Endothelial cell of umbilical vein (primary cell): ENCODE measurements at regions not wholly inside any gene's neighbourhood (a gene's known extent, or its start where the extent isn't known, plus 50 kb on each side); places are given as distances from the start of the nearest gene placed in this dataset.

Source experiments
- BruUV-seq: library from RNA; stranded (reverse); fragments of 400-500 nt; replicated peaks from 2 replicates; lab custom pipeline; 2021; lab: Mats Ljungman, UMichigan
- CTCF ChIA-PET: fragments of 300-600, 350-600 bp; sonication (Branson Sonifier 250); formaldehyde crosslinking; loops from one replicate; lab custom pipeline; 2021; ENCODE audit warnings: antibody characterized with exemption, inconsistent platforms; lab: Charles Lee
- POLR2A ChIA-PET: fragments of 300-600, 350-600 bp; sonication (Branson Sonifier 250); formaldehyde crosslinking; loops from one replicate; lab custom pipeline; 2021; ENCODE audit warnings: antibody characterized with exemption, inconsistent platforms; lab: Charles Lee
- DNase-seq: peaks from one replicate; pipeline ENCODE4 v3.0.0-alpha.2; 2011; ENCODE audit warnings: low read depth, low spot score
- FAIRE-seq: peaks from 2 replicates; lab custom pipeline; 2011; peaks lifted over from hg19 to GRCh38; lab: Jason Lieb, UNC
- H2AFZ ChIP-seq: 2 replicates; pipeline ENCODE4 v1.6.0; 2012; ENCODE audit warnings: low read depth, low read length, control low read depth, inconsistent platforms
- H3K27ac ChIP-seq: 2 replicates; pipeline ENCODE4 v1.5.1; 2011; ENCODE audit warnings: low read depth, mild to moderate bottlenecking, control low read depth, low read length, moderate library complexity; ENCODE audit not compliant: insufficient read depth
- H3K27me3 ChIP-seq, 2 experiments: 2 replicates each; pipeline versions ENCODE4 v1.6.0 to v1.6.1; 2011; ENCODE audit warnings: low read length in 2 of 2, mixed read lengths in 1 of 2; ENCODE audit not compliant: control insufficient read depth in 2 of 2, insufficient read depth in 2 of 2
- H3K36me3 ChIP-seq, 2 experiments: 2 replicates in 1 of 2; 3 replicates in 1 of 2; pipeline ENCODE4 v1.5.1; 2011; ENCODE audit warnings: low read length in 2 of 2, mild to moderate bottlenecking in 1 of 2, moderate library complexity in 1 of 2; ENCODE audit not compliant: control insufficient read depth in 2 of 2, insufficient read depth in 2 of 2; ENCODE audit errors: extremely low read depth in 1 of 2
- H3K4me1 ChIP-seq: 3 replicates; pipeline ENCODE4 v1.5.1; 2011; ENCODE audit warnings: mild to moderate bottlenecking, low read length; ENCODE audit not compliant: control insufficient read depth, insufficient read depth; ENCODE audit errors: extremely low read depth
- H3K4me2 ChIP-seq: 2 replicates; pipeline ENCODE4 v1.6.1; 2011; ENCODE audit warnings: low read length, control low read depth, mixed read lengths; ENCODE audit not compliant: insufficient read depth
- H3K4me3 ChIP-seq, 3 experiments: fragments of 200-600 bp in 1 of 3; sonication (generic), shearing (Covaris generic) in 1 of 3; replicated peaks in 1 of 3; 2 replicates each; pipeline ENCODE4 v1.5.1; 2011 to 2016; ENCODE audit warnings: control low read depth in 3 of 3, low read length in 3 of 3, mild to moderate bottlenecking in 2 of 3, inconsistent platforms in 1 of 3, low read depth in 1 of 3, moderate library complexity in 1 of 3; ENCODE audit not compliant: insufficient read depth in 1 of 3
- H3K79me2 ChIP-seq: 2 replicates; pipeline ENCODE4 v1.6.0; 2012; ENCODE audit warnings: low read length, inconsistent platforms; ENCODE audit not compliant: control insufficient read depth, insufficient read depth
- H3K9ac ChIP-seq: replicated peaks from 2 replicates; pipeline ENCODE3; 2011; ENCODE audit warnings: low read length, control low read depth; ENCODE audit not compliant: insufficient read depth; ENCODE audit errors: extremely low read depth
- H3K9me1 ChIP-seq: replicated peaks from 3 replicates; pipeline ENCODE4 v1.6.0; 2011; ENCODE audit warnings: mild to moderate bottlenecking, low read length; ENCODE audit not compliant: control insufficient read depth, insufficient read depth; ENCODE audit errors: extremely low read depth
- H3K9me3 ChIP-seq: replicated peaks from 2 replicates; pipeline ENCODE4 v1.5.1; 2012; ENCODE audit warnings: low read length, inconsistent platforms; ENCODE audit not compliant: control insufficient read depth, insufficient read depth
- H4K20me1 ChIP-seq: replicated peaks from 2 replicates; pipeline ENCODE3; 2011; ENCODE audit warnings: mild to moderate bottlenecking, low read length; ENCODE audit not compliant: control insufficient read depth, insufficient read depth; ENCODE audit errors: extremely low read depth
- EZH2 ChIP-seq: IDR thresholded peaks from 2 replicates; pipeline ENCODE4 v1.6.1; 2012; ENCODE audit warnings: borderline replicate concordance, low read depth, mild to moderate bottlenecking, moderate library complexity, low read length, inconsistent platforms; ENCODE audit not compliant: severe bottlenecking
- FOS ChIP-seq: IDR thresholded peaks from 2 replicates; pipeline ENCODE4 v1.6.1; 2011; ENCODE audit warnings: mild to moderate bottlenecking, low read length, moderate library complexity, borderline replicate concordance; ENCODE audit not compliant: insufficient read depth
- GATA2 ChIP-seq: IDR thresholded peaks from 2 replicates; pipeline ENCODE4 v1.7.0; 2011; ENCODE audit warnings: low read depth, mild to moderate bottlenecking, moderate library complexity, mixed read lengths, low read length; ENCODE audit not compliant: insufficient read length, insufficient read depth
- JUN ChIP-seq: IDR thresholded peaks from 2 replicates; pipeline ENCODE4 v1.6.1; 2011; ENCODE audit warnings: borderline replicate concordance, low read depth; ENCODE audit not compliant: insufficient read length, insufficient read depth
- MAX ChIP-seq: IDR thresholded peaks from 2 replicates; pipeline ENCODE4 v1.6.1; 2011; ENCODE audit not compliant: insufficient read depth, insufficient read length
- MYC ChIP-seq: IDR thresholded peaks from one replicate; pipeline ENCODE4 v1.6.1; 2011; ENCODE audit warnings: mild to moderate bottlenecking, low read depth, low read length
- POLR2A ChIP-seq: IDR thresholded peaks from 2 replicates; pipeline ENCODE4 v1.6.1; 2012; ENCODE audit warnings: low read depth, mild to moderate bottlenecking, control low read depth, low read length
- POLR2AphosphoS5 ChIP-seq: IDR thresholded peaks from 2 replicates; pipeline ENCODE4 v1.6.1; 2012; ENCODE audit warnings: low read depth, mild to moderate bottlenecking, control low read depth, low read length, moderate library complexity; ENCODE audit not compliant: insufficient read depth
- dilution Hi-C: fragments of 300-500 bp; cut with MboI; formaldehyde crosslinking; loops from one replicate; pipeline ENCODE4 v1.15.0; 2019; ENCODE audit warnings: low sequenced_read_pairs; ENCODE audit not compliant: extremely low pct_ligation_motif_present
- intact Hi-C: fragments of 100-400 bp; cut with micrococcal nuclease; formaldehyde crosslinking; loops from one replicate; pipeline ENCODE4 v1.10.0; 2022
- TF ChIP-seq, protein P1 (sequence below), 2 donors: IDR thresholded peaks; 1 replicate in 1 of 2; 2 replicates in 1 of 2; pipeline ENCODE4 v1.5.1; 2011; ENCODE audit warnings: low read length in 2 of 2, mild to moderate bottlenecking in 2 of 2, moderate library complexity in 2 of 2, control low read depth in 1 of 2, inconsistent platforms in 1 of 2, low read depth in 1 of 2; ENCODE audit not compliant: insufficient read depth in 1 of 2; ENCODE audit errors: extremely low read depth in 1 of 2

GRCh38 chr17:77423589-77424451 is 283.1 kb downstream of the SEC14L1 start:
- CTCF ChIA-PET: interaction anchor here (0.6 to 9.9 kb wide), 11 partner anchors 10 to 93 kb away, joined by 3 to 128 read pairs (median 6); no protein-coding TSS in a partner anchor
- no peak for TF ChIP-seq GATA2
- TF ChIP-seq, protein P1, sequence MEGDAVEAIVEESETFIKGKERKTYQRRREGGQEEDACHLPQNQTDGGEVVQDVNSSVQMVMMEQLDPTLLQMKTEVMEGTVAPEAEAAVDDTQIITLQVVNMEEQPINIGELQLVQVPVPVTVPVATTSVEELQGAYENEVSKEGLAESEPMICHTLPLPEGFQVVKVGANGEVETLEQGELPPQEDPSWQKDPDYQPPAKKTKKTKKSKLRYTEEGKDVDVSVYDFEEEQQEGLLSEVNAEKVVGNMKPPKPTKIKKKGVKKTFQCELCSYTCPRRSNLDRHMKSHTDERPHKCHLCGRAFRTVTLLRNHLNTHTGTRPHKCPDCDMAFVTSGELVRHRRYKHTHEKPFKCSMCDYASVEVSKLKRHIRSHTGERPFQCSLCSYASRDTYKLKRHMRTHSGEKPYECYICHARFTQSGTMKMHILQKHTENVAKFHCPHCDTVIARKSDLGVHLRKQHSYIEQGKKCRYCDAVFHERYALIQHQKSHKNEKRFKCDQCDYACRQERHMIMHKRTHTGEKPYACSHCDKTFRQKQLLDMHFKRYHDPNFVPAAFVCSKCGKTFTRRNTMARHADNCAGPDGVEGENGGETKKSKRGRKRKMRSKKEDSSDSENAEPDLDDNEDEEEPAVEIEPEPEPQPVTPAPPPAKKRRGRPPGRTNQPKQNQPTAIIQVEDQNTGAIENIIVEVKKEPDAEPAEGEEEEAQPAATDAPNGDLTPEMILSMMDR (IDR thresholded peaks at IDR 0.05; ENCODE audit: extremely low read depth in 1 of 2, insufficient read depth in 1 of 2, low read depth in 1 of 2, low read length in 2 of 2): no peak
- TF ChIP-seq MYC: peak; percentile 17
- TF ChIP-seq FOS: peak; percentile 57
- TF ChIP-seq JUN: peak; percentile 44
- no peak for TF ChIP-seq POLR2A
- TF ChIP-seq POLR2AphosphoS5: peak; percentile 40
- peak; percentile 53 for TF ChIP-seq MAX
- no peak for TF ChIP-seq EZH2
- H3K9ac ChIP-seq: no peak overlapping the region

More at GRCh38 chr17:77423589-77424451, 283.1 kb downstream of the SEC14L1 start:
- peak; percentile 97 for DNase-seq
- Histone ChIP-seq H3K9me3 (no peaks in the 10 kb centered on the region), H2AFZ (no peak overlapping the region), H3K79me2 (no peaks in the 10 kb centered on the region), H3K36me3 (no peaks in the 10 kb centered on the region), H3K9me1 (no peaks in the 10 kb centered on the region), H4K20me1 (no peaks in the 10 kb centered on the region), H3K27ac (peak overlapping the region; percentile 66), H3K4me3 (no peak overlapping the region), H3K4me2 (no peak overlapping the region), H3K4me1 (peaks cover 41% of the 10 kb centered on the region), H3K27me3 (no peaks in the 10 kb centered on the region)
- BruUV-seq: no TSS peak
- FAIRE-seq: peak; percentile 96
- dilution Hi-C loops: no loop called here
- intact Hi-C loops: loop anchor here (1.0 to 2.0 kb wide), 4 partner anchors 19 to 50 kb away; no protein-coding TSS in a partner anchor
- POLR2A ChIA-PET: interaction anchor here (0.8 to 1.2 kb wide), 3 partner anchors 11 to 65 kb away, joined by 3 to 4 read pairs (median 4); no protein-coding TSS in a partner anchor
